GDM1 (cell line): ENCODE measurements at regions not wholly inside any gene's neighbourhood (a gene's known extent, or its start where the extent isn't known, plus 50 kb on each side); places are given as distances from the start of the nearest gene placed in this dataset.
"Not testable (repeated sequence)": the region's sequence is repeated elsewhere in the genome, so short reads cannot be mapped to it uniquely, and the experiment has no call there.

Experiments
- DNase-seq: peaks from one replicate; lab custom pipeline; 2025; lab: John Stamatoyannopoulos, UW

- no peak for DNase-seq
Measured at GRCh38 chr2:67777836-67778429, 284.9 kb downstream of the C1D start.

GRCh38 chr2:67780841-67781240, 282.0 kb downstream of the C1D start:
- not testable (repeated sequence) for DNase-seq

DNA sequence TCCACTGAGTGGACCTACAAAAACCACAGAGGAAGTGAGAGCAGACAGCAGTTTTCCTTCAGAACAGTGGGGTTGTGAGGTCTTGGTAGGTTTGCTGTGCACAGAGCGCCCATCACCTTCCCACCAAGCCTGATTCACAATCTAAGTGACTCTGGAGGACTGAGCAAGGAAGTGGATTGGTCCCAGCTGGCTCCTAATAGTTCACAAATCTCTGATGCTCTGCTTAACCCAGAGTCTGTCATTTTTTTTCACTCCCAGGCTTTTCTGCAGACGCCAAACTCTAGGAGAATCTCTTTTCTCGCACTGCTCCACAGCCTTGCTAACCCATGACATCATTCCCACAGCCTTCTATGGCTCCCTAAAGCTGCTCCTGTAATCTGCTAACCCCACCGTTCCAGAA, 280.4 kb downstream of the C1D start:
- DNase-seq, result no peak

DNA sequence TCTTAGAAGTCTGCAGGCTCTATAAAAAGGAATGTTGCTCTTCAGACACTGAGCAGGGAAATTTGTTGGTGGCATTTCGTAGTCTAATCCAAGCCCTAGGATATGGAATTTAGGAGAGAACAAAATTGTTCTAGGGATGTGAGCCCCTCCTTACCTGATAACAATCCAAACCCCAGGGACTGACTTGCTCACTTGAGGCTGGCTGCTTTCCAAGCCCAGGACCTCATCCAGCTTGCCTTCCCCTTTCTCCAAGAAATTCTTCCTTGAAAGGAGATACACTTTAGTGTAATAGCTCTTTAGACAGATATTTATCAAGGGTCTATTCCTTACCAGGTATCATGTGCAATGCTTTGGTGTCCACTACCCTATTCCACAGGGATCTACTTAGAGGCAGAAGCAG, 279.8 kb downstream of the C1D start:
- DNase-seq, result no peak

DNA sequence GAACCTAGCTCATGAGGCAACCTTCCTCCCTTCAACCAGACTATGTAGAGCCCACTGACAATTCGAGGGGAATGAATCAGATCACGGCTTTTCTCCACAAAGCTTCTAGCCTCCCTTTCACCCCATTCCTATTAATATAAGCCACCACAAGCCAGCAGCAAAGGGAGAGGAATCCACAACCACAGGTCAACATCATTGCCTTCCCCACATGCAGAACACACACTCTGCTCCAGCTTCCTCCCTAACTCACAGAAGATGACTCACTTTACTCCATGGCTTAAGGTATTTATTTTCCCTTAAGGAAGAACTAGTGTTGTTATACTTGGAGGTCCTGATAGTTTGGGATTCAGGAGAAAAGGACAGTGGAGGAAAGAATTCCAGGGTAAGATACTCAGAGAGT, 272.2 kb downstream of the C1D start:
- DNase-seq, result no peak

- no peak for DNase-seq
Measured at GRCh38 chr2:67792191-67792590, 270.6 kb downstream of the C1D start.

GRCh38 chr2:67792681-67793091, 270.1 kb downstream of the C1D start:
- no peak for DNase-seq

- DNase-seq, result no peak
Measured at GRCh38 chr2:67797801-67798540, 264.8 kb downstream of the C1D start.

GRCh38 chr2:67798541-67799160, 264.2 kb downstream of the C1D start:
- no peak for DNase-seq

- DNase-seq, result no peak
Measured at GRCh38 chr2:67799886-67800285, 262.9 kb downstream of the C1D start.

DNA sequence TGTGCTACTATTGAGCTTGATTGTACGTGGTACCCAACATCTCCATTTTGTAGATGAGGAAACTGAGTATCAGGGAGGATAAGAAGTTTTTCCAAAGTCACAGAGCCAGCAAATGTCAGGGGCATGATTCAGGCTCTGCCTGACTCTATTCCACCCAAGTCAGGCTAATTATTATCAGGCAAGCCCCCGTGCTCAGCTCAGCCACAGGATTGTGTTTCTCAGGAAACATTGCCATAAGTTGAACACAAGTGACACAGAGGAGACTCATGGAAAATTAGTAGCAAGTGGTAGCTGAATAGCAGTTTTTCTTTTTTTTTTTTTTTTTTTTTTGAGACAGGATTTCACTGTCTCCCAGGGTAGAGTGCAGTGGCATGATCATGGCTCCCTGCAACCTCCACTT, 260.5 kb downstream of the C1D start:
- DNase-seq, result no peak

GRCh38 chr2:67802824-67803223, 260.0 kb downstream of the C1D start:
- DNase-seq, result no peak

DNA sequence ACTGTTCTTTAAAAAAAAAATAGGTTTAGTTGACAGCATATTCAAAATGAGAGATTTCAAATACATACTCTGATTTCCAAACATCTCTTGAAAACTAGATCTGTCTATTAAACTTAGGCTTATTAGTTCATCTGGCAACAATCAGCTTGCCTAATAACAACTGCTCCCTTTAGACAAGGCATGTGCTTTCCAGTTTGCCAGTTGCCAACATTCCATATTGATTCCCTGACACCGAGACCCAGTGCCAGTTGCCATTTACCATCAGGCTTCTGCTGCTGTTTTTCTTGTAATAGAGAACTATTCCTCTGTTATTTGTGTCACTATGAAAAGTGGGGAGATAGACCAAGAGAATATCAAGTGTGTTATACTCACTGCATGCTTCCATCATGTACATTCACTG, 256.0 kb downstream of the C1D start:
- DNase-seq, result no peak

DNA sequence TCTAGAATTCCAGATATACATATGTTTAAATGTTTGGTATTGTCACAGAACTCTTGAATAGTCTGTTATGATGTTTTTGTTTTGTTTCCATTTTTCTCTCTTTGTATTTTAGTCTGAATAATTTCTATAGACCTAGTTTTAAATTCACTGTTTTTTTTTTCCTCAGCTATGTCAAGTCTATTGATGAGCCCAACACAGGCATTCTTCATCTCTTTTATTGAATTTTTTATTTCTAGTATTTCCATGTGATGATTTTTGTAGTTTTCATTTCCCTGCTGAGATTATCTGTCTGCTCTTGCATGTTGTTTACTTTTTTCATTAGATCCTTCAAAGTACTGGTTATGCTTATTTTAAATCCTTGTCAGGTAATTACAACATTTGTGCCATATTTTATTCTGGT, 254.7 kb downstream of the C1D start:
- no peak for DNase-seq

- DNase-seq, result no peak
Measured at GRCh38 chr2:67812682-67813081, 250.1 kb downstream of the C1D start.

- no peak for DNase-seq
Measured at GRCh38 chr2:67823726-67824125, 239.1 kb downstream of the C1D start.

DNA sequence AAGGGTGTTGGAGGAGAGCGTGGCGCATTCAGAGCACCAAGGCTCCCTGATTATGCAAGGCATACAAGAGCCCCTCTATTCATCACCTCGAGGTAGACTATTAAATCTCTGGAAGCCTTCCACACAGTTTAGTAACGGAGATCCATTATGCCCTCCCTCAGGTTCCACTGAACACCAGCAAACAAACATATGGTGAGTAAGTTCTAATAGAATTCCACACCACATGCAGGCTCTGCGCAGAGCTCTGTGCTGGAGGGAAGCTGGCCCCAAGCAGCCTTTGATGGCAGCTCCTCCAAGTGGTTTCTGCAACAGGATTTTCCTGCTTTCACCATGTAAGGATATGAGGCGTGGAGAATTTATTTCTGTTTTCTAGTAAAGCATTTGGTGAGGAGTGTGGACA, 238.6 kb downstream of the C1D start:
- no peak for DNase-seq

- DNase-seq, result no peak
Measured at GRCh38 chr2:67825476-67825875, 237.3 kb downstream of the C1D start.

GRCh38 chr2:67828066-67828465, 234.7 kb downstream of the C1D start:
- no peak for DNase-seq

DNA sequence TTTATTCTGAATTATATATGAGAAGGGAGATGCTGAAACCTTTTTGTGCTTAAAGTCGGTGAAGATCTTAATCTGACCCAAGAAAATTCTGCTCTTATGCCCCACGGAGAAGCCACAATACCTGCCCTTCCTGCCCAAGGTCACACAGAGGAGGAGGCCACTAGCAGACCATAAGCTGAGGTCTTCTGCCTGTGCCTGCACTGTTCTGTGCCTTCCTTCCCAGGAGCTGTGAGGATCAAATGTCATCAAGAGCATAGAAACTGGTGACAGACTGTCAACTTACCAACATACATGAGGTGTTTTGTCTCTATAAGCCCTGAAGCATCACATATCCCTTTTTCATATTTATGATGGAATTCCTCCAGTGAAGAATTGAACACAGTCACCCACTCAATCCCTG, 233.3 kb downstream of the C1D start:
- no peak for DNase-seq

DNA sequence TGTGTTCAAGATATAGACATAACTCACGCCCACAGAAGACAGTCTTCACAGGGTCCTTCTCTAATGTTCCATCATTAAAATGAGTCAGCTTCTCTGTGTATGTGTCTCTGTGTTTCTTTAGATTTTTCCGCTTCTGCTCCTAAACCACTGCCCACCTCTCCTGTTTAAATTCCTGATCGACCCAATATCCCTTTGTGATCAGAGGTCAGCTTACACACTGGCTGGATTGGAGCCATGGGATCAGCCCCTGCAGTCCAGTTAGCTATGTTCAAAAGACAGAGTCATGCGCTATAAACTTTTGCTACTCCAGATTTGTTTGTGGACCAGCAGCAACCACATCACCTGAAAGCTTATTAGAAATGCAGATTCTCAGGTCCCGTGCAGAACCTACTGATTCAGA, 229.2 kb downstream of the C1D start:
- no peak for DNase-seq

DNA sequence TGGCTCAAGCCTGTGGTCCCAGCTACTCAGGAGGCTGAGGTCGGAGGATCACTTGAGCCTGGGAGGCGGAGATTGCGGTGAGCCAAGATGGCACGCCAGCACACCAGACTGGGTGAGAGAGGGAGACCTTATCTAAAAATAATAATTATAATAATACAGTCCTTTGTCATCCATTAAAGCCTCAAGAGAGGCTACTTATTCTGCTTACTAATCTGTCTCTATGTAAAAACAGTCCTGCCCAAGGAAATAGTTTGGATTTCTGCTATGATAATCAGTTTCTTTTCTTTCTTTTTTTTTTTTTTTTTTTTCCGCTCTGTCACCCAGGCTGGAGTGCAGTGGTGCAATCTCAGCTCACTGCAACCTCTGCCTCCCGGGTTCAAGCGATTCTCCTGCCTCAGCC, 228.3 kb downstream of the C1D start:
- no peak for DNase-seq

DNA sequence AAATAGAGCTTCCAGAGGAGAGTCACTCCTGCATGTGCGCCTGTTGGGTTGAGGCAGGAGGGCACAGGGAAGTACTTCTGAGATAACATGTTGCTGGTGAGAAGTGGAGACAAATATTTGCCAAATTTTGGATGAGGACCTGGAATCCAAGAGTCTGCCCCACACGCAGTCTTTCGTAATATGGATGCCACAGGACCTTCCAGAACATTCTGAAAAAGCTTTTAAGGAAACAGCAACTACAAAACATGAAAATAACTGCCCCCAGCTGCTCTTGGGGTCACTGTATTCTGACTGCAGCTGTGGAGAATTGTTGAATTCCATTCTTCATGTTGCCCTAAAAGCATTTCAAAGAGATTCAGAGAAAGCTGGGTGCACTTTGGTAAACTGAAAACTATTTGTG, 227.5 kb downstream of the C1D start:
- DNase-seq, result no peak

GRCh38 chr2:67836866-67837265, 225.9 kb downstream of the C1D start:
- DNase-seq, result no peak
